HL-60 (cell line): ENCODE measurements at regions not wholly inside any gene's neighbourhood (a gene's known extent, or its start where the extent isn't known, plus 50 kb on each side); places are given as distances from the start of the nearest gene placed in this dataset.

Source experiments
- DNase-seq, 2 experiments: peaks; one replicate each; pipeline ENCODE4 v3.0.0-alpha.2; 2010 to 2020; ENCODE audit warnings: low read depth in 1 of 2, low spot score in 1 of 2
- H3K27ac ChIP-seq: fragments of 250-450 bp; sonication (Bioruptor Pico); replicated peaks from 2 replicates; pipeline ENCODE4 v1.5.1; 2020; ENCODE audit warnings: mild to moderate bottlenecking, moderate library complexity
- H3K27me3 ChIP-seq: fragments of 250-450 bp; sonication (Bioruptor Pico); 2 replicates; pipeline ENCODE4 v1.5.1; 2021; ENCODE audit warnings: mild to moderate bottlenecking, moderate library complexity; ENCODE audit not compliant: insufficient read depth, poor library complexity, severe bottlenecking
- H3K4me3 ChIP-seq: replicated peaks from 2 replicates; pipeline ENCODE4 v1.5.1; 2011; ENCODE audit warnings: mild to moderate bottlenecking, control low read depth, low read length; ENCODE audit not compliant: insufficient read depth
- GABPA ChIP-seq: IDR thresholded peaks from 2 replicates; pipeline ENCODE4 v1.6.1; 2012; ENCODE audit warnings: low read depth
- POLR2AphosphoS5 ChIP-seq: IDR thresholded peaks from 2 replicates; pipeline ENCODE4 v1.6.1; 2012; ENCODE audit warnings: low read depth
- SPI1 ChIP-seq: IDR thresholded peaks from 2 replicates; pipeline ENCODE4 v1.6.1; 2012; ENCODE audit warnings: low read depth, mild to moderate bottlenecking, borderline replicate concordance
- TF ChIP-seq, protein P1 (sequence below): IDR thresholded peaks from 2 replicates; pipeline ENCODE4 v1.6.1; 2012; ENCODE audit warnings: low read depth; ENCODE audit not compliant: insufficient replicate concordance
- TF ChIP-seq, protein P2 (sequence below): IDR thresholded peaks from one replicate; pipeline ENCODE4 v1.5.1; 2011; ENCODE audit warnings: low read length, control low read depth, inconsistent platforms; ENCODE audit not compliant: insufficient read depth

DNA sequence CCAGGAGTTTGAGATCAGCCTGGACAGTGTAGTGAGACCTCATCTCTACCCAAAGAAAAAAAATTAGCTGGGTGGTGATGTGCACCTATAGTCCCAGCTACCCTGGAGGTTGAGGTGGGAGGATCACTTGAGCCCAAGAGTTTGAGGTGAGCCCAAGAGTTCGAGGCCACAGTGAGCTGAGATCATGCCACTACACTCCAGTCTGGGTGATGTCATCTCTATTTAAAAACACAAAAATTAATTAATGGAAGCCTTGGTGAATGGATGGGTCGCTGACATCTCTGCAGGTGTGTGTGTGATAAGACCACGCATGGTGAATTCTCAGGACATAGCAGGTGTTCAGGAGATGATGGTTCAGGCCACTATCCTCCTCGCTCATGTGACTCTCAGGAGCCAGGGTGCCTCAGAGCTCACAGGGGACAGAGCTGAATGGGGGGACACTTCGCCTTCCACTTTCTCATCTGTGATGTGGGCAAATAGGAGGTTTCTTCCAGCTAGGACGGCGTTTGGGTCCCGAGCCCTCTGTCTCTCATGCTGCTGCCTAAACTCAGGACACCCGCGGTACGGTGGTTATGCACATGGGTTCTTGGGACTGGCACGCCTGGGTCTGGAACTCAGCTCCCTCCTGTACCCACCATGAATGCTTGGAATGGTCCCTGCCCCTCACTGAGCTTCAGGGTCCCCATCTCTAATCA is 113.4 kb upstream of the ZBTB40 start:
- DNase-seq = no peak
- no peak overlapping the region for H3K4me3 ChIP-seq
- TF ChIP-seq POLR2AphosphoS5 = no peak
- no peak for TF ChIP-seq GABPA
- TF ChIP-seq SPI1 = no peak
- TF ChIP-seq, protein P1, sequence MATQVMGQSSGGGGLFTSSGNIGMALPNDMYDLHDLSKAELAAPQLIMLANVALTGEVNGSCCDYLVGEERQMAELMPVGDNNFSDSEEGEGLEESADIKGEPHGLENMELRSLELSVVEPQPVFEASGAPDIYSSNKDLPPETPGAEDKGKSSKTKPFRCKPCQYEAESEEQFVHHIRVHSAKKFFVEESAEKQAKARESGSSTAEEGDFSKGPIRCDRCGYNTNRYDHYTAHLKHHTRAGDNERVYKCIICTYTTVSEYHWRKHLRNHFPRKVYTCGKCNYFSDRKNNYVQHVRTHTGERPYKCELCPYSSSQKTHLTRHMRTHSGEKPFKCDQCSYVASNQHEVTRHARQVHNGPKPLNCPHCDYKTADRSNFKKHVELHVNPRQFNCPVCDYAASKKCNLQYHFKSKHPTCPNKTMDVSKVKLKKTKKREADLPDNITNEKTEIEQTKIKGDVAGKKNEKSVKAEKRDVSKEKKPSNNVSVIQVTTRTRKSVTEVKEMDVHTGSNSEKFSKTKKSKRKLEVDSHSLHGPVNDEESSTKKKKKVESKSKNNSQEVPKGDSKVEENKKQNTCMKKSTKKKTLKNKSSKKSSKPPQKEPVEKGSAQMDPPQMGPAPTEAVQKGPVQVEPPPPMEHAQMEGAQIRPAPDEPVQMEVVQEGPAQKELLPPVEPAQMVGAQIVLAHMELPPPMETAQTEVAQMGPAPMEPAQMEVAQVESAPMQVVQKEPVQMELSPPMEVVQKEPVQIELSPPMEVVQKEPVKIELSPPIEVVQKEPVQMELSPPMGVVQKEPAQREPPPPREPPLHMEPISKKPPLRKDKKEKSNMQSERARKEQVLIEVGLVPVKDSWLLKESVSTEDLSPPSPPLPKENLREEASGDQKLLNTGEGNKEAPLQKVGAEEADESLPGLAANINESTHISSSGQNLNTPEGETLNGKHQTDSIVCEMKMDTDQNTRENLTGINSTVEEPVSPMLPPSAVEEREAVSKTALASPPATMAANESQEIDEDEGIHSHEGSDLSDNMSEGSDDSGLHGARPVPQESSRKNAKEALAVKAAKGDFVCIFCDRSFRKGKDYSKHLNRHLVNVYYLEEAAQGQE = no peak
- TF ChIP-seq, protein P2, sequence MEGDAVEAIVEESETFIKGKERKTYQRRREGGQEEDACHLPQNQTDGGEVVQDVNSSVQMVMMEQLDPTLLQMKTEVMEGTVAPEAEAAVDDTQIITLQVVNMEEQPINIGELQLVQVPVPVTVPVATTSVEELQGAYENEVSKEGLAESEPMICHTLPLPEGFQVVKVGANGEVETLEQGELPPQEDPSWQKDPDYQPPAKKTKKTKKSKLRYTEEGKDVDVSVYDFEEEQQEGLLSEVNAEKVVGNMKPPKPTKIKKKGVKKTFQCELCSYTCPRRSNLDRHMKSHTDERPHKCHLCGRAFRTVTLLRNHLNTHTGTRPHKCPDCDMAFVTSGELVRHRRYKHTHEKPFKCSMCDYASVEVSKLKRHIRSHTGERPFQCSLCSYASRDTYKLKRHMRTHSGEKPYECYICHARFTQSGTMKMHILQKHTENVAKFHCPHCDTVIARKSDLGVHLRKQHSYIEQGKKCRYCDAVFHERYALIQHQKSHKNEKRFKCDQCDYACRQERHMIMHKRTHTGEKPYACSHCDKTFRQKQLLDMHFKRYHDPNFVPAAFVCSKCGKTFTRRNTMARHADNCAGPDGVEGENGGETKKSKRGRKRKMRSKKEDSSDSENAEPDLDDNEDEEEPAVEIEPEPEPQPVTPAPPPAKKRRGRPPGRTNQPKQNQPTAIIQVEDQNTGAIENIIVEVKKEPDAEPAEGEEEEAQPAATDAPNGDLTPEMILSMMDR = no peak
- H3K27me3 ChIP-seq = peaks cover 7% of the 10 kb centered on the region
- no peak overlapping the region for H3K27ac ChIP-seq

DNA sequence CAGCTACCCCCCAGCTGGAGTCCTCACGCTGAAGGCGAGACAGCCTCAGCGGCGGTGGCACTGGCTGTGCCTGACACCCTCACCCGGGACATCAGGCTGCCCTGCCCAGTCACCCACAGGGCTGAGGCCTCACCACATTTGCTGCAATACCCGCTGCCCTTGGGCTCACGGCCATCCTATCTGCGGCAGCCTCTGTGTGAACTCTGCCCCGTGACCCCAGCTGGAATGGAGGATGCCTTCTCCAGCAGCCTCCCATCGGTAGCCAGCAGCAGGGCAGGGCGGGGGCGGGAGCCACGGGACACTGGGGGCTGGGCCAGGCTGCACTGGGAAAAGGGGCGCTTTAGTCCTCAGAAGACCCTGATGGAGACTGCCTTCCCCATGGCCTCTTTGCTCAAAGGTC is 112.4 kb upstream of the ZBTB40 start:
- no peak for DNase-seq
- Histone ChIP-seq H3K27me3 (peaks cover 7% of the 10 kb centered on the region), H3K27ac (no peak overlapping the region), H3K4me3 (no peak overlapping the region)
- TF ChIP-seq, protein P1 = no peak
- TF ChIP-seq, protein P2 = no peak
- TF ChIP-seq POLR2AphosphoS5 = no peak
- TF ChIP-seq GABPA = no peak
- TF ChIP-seq SPI1 = no peak

DNA sequence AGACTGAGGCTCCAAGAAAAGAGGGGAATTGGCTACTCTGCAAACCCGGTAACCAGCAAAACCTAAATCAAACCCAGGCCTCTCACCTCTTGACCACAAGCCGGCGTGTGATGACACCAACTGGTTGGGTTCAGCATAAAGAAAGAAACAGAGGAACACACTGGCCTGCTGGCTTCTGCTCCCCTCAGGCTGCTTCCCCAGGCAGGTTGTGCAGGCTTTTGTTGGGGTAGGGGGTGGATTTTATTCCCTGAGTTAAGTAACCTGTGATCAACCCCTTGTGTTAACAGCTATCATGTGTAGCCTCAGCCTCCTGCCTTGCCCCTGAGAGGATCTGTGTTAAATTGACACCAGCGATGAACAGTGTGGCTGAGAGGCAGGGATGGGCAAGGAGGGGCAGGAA is 111.6 kb upstream of the ZBTB40 start:
- DNase-seq = no peak
- Histone ChIP-seq H3K4me3 (no peak overlapping the region), H3K27me3 (peaks cover 7% of the 10 kb centered on the region), H3K27ac (no peak overlapping the region)
- no peak for TF ChIP-seq SPI1
- no peak for TF ChIP-seq GABPA
- TF ChIP-seq, protein P2 = no peak
- TF ChIP-seq, protein P1 = no peak
